ENCODE measurements at regions not wholly inside any gene's neighbourhood (a gene's known extent, or its start where the extent isn't known, plus 50 kb on each side); places are given as distances from the start of the nearest gene placed in this dataset.

GRCh38 chr5:42109006-42109572 is 184.0 kb downstream of the FBXO4 start:
- TF ChIP-seq CTCF (tag by site-specific recombination; IDR thresholded peaks at IDR 0.05) (no peak), ZNF658 (tag by site-specific recombination; IDR thresholded peaks at IDR 0.05) (no peak), ATF2 (tag by site-specific recombination; IDR thresholded peaks at IDR 0.05; ENCODE audit: low read depth) (no peak), ZNF37A (tag by site-specific recombination; IDR thresholded peaks at IDR 0.05) (no peak), SP7 (tag by site-specific recombination; IDR thresholded peaks at IDR 0.05) (no peak), ZNF404 (tag by site-specific recombination; IDR thresholded peaks at IDR 0.05) (no peak), ZNF350 (tag by site-specific recombination; IDR thresholded peaks at IDR 0.05) (no peak), ZBTB48 (tag by site-specific recombination; IDR thresholded peaks at IDR 0.05) (no peak), ZNF157 (tag by site-specific recombination; IDR thresholded peaks at IDR 0.05) (no peak), ZNF133 (tag by site-specific recombination; IDR thresholded peaks at IDR 0.05) (no peak)

All from HEK293 (cell line).